Choroid plexus epithelial cell (primary cell): ENCODE measurements at regions not wholly inside any gene's neighbourhood (a gene's known extent, or its start where the extent isn't known, plus 50 kb on each side); places are given as distances from the start of the nearest gene placed in this dataset.

Experiments
- DNase-seq: peaks from one replicate; pipeline ENCODE4 v3.0.0-alpha.2; 2010; ENCODE audit warnings: low read depth
- H3K4me3 ChIP-seq: 2 replicates; pipeline ENCODE4 v1.5.1; 2011; ENCODE audit warnings: low read depth, mild to moderate bottlenecking, control low read depth, low read length, moderate library complexity
- CTCF ChIP-seq: conservative IDR thresholded peaks from 2 replicates; pipeline ENCODE4 v1.5.1; 2011; ENCODE audit warnings: low read depth, mild to moderate bottlenecking, control low read depth, inconsistent platforms, low read length, moderate library complexity

- no peak overlapping the region for H3K4me3 ChIP-seq
- DNase-seq, result no peak
- TF ChIP-seq CTCF, result no peak
Measured at GRCh38 chr13:53856573-53857195, 828.1 kb downstream of the OLFM4 start.

GRCh38 chr13:53863520-53863919, 834.9 kb downstream of the OLFM4 start:
- no peak overlapping the region for H3K4me3 ChIP-seq
- DNase-seq, result no peak
- no peak for TF ChIP-seq CTCF

- no peak overlapping the region for H3K4me3 ChIP-seq
- DNase-seq, result no peak
- TF ChIP-seq CTCF, result no peak
Measured at GRCh38 chr13:53873558-53873957, 844.9 kb downstream of the OLFM4 start.

- no peak for DNase-seq
- TF ChIP-seq CTCF, result no peak
- no peak overlapping the region for H3K4me3 ChIP-seq
Measured at GRCh38 chr13:53878861-53879260, 850.2 kb downstream of the OLFM4 start.

GRCh38 chr13:53885997-53886396, 857.4 kb downstream of the OLFM4 start:
- TF ChIP-seq CTCF, result no peak
- DNase-seq, result no peak
- H3K4me3 ChIP-seq, result no peak overlapping the region

GRCh38 chr13:53890696-53891095, 862.1 kb downstream of the OLFM4 start:
- TF ChIP-seq CTCF, result no peak
- H3K4me3 ChIP-seq, result no peak overlapping the region
- DNase-seq, result no peak

GRCh38 chr13:53901593-53901992, 873.0 kb downstream of the OLFM4 start:
- no peak for TF ChIP-seq CTCF
- no peak overlapping the region for H3K4me3 ChIP-seq
- DNase-seq, result no peak
